Esophagus muscularis mucosa (tissue), 4 donors: ENCODE measurements at regions not wholly inside any gene's neighbourhood (a gene's known extent, or its start where the extent isn't known, plus 50 kb on each side); places are given as distances from the start of the nearest gene placed in this dataset.

Experiments used
- CTCF ChIP-seq, 3 experiments: fragments of 200-600 bp in 2 of 3; fragments of 450-650 bp in 1 of 3; sonication (generic) in 2 of 3; IDR thresholded peaks; one replicate each; pipeline ENCODE4 v1.5.1; 2017 to 2019; ENCODE audit warnings: antibody characterized with exemption in 3 of 3, mild to moderate bottlenecking in 2 of 3, moderate library complexity in 1 of 3
- EP300 ChIP-seq: sonication (generic); formaldehyde crosslinking; IDR thresholded peaks from one replicate; pipeline ENCODE4 v1.6.1; 2017; ENCODE audit warnings: antibody characterized with exemption
- POLR2A ChIP-seq: fragments of 450-650 bp; IDR thresholded peaks from one replicate; pipeline ENCODE4 v1.6.1; 2017; ENCODE audit warnings: antibody characterized with exemption, moderate library complexity, mild to moderate bottlenecking, low read depth
- POLR2AphosphoS5 ChIP-seq, 2 donors: sonication (generic); formaldehyde crosslinking; IDR thresholded peaks; one replicate each; pipeline ENCODE4 v1.6.1; 2017; ENCODE audit warnings: antibody characterized with exemption in 2 of 2

GRCh38 chr4:126958482-126958881 is 674.3 kb upstream of the INTU start:
- TF ChIP-seq CTCF (IDR thresholded peaks at IDR 0.05) (no peak), POLR2A (no peak), POLR2AphosphoS5 (IDR thresholded peaks at IDR 0.05) (no peak), EP300 (no peak)
